ENCODE measurements at regions not wholly inside any gene's neighbourhood (a gene's known extent, or its start where the extent isn't known, plus 50 kb on each side); places are given as distances from the start of the nearest gene placed in this dataset.

GRCh38 chr2:103004426-103004942, 242.7 kb downstream of the TMEM182 start:
- TF ChIP-seq, protein P1, sequence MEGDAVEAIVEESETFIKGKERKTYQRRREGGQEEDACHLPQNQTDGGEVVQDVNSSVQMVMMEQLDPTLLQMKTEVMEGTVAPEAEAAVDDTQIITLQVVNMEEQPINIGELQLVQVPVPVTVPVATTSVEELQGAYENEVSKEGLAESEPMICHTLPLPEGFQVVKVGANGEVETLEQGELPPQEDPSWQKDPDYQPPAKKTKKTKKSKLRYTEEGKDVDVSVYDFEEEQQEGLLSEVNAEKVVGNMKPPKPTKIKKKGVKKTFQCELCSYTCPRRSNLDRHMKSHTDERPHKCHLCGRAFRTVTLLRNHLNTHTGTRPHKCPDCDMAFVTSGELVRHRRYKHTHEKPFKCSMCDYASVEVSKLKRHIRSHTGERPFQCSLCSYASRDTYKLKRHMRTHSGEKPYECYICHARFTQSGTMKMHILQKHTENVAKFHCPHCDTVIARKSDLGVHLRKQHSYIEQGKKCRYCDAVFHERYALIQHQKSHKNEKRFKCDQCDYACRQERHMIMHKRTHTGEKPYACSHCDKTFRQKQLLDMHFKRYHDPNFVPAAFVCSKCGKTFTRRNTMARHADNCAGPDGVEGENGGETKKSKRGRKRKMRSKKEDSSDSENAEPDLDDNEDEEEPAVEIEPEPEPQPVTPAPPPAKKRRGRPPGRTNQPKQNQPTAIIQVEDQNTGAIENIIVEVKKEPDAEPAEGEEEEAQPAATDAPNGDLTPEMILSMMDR (IDR thresholded peaks at IDR 0.05): no peak
- no peak for TF ChIP-seq POLR2A (IDR thresholded peaks at IDR 0.05)
- no peak for TF ChIP-seq POLR2AphosphoS5 (IDR thresholded peaks at IDR 0.05)

All from transverse colon (tissue), 4 donors.